ENCODE measurements at regions not wholly inside any gene's neighbourhood (a gene's known extent, or its start where the extent isn't known, plus 50 kb on each side); places are given as distances from the start of the nearest gene placed in this dataset.
A peak's percentile ranks its signal among the peaks of the same experiment; 100 is the strongest.

- no peak for DNase-seq (ENCODE audit: extremely low read depth, low read depth)
Measured at GRCh38 chrY:19365321-19365720, 379.2 kb downstream of the KDM5D start.

DNA sequence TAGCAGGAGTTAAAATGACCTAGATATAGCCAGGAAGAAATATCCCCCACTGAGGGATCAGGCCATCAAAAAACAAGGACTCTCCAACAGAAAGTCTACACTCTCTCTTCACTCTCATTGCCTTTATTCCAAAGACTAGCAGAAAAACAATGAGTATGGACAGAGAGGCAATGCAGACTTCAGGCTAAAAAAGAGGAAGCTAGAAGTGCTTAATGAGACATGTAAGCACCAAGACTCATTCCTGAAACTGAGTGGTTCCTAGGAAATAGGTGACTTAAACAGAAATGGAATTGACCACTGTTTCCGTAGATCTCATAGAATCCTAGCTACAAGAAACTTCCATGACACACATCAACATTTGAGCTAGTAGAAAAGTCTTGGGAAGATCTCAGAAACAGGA is 387.3 kb downstream of the KDM5D start:
- DNase-seq (ENCODE audit: extremely low read depth, low read depth) = no peak

DNA sequence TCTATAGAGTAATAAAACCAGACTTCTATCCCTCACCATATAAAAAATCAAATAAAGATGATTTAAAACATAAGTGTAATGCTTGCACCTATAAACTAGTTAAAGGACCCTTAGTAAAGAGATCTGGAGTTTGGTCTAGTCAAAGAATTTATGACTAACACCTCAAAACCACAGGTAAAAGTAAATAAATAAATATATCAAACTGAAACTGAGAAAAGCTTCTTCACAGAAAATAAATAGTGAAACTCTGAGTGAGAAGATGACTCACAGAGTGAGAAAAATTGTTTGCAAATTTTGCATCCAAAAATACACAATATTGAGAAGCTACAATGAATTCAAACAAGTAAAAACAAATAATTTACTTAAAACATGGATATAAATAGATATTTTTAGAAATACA is 387.8 kb downstream of the KDM5D start:
- no peak for DNase-seq (ENCODE audit: extremely low read depth, low read depth)

- no peak for DNase-seq (ENCODE audit: extremely low read depth, low read depth)
Measured at GRCh38 chrY:19354857-19355173, 389.7 kb downstream of the KDM5D start.

DNA sequence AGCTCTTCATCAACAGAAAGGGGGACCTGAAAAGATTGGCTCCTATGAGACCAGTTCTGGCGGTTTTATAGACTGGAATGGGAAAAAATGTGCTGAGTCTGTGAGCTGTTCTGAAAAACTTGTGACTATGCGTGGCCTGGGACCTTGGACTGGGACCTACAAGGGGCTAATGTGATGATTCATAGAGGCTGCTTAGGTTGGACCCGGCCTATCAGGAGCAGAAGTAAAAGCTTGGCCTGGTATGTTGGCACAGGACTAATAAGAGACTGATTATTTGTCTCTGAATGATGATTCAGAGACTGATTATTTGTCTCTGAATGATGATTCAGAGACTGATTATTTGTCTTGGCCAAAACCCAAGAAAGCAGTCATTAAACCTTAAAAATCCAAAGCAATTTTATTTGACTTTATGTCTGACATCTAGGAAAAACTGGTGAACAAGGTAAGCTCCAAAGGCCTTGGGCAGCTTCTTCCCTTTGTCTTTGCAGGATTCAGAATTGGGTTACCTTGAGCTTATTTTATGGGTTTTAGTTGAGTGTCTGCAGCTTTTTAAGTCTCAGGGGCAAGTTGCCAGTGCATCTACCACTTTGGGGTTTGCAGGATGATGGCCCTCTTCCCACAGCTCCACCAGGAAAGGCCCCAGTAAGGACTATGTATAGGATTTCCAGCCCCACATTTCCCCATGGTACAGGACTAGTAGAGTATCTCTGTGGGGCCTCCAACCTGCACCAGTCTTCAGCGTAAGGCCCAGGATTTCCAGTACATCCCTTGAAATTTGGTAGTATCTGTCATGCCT is 390.3 kb downstream of the KDM5D start:
- DNase-seq (ENCODE audit: extremely low read depth, low read depth) = peak; percentile 19

GRCh38 chrY:19351616-19352015 is 392.9 kb downstream of the KDM5D start:
- no peak for DNase-seq (ENCODE audit: extremely low read depth, low read depth)

DNA sequence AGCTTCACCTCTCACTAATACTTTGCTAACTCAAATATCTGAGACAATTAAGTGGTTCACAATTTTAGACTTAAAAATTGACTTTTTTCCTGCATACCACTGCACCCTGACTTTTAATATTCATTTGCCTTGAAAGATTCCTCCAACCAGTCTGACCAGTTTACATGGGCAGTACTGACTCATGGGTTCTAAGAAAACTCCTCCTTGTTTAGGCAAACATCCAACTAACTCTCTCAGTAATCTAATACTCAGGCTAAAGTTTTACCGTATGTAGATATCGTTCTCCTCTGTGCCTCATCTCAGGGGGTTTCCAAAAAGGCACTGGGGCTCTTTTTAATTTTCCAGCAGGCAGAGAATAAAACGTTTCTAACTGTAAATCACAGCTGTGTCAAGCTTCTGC is 422.8 kb downstream of the KDM5D start:
- DNase-seq (ENCODE audit: extremely low read depth, low read depth) = no peak

- no peak for DNase-seq (ENCODE audit: extremely low read depth, low read depth)
Measured at GRCh38 chrY:19319135-19319534, 425.4 kb downstream of the KDM5D start.

DNA sequence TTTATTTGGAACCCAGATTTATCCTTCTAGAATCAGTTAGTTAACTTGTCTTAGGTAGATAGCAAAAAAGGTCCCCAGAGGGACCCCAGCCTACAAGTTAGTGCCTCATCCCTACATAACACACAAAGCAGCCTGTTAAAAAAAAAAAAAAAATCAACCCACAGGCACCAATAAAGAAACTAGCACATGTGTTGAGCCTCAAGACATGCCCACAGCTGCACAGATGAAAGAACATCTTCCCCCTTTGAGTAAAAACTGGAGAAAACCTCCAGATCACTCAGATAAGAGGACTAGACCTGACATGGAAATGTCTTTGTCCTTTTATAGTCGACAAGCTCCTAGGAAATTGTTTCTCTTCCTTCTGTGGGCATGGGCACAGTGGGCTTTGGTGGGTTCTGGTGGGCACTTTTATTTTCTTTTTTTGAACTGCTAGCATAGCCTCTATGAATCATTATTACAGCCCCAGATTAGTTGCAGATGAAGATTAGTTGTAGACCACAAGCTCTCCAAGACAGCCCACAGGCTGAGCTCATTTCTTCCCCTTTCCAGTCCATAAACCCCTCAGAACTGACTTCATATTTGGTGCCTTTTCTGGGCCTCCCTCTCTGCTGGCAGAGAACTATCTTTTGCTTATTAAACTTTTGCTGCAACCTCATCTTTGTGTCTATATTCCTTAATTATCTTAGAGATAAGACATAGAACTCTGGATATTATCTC is 427.1 kb downstream of the KDM5D start:
- DNase-seq (ENCODE audit: extremely low read depth, low read depth) = no peak

- no peak for DNase-seq (ENCODE audit: extremely low read depth, low read depth)
Measured at GRCh38 chrY:19307627-19308026, 436.9 kb downstream of the KDM5D start.

- no peak for DNase-seq (ENCODE audit: extremely low read depth, low read depth)
Measured at GRCh38 chrY:19303136-19303535, 441.4 kb downstream of the KDM5D start.

- DNase-seq (ENCODE audit: extremely low read depth, low read depth) = no peak
Measured at GRCh38 chrY:19290925-19291324, 453.6 kb downstream of the KDM5D start.

- DNase-seq (ENCODE audit: extremely low read depth, low read depth) = no peak
Measured at GRCh38 chrY:19274076-19274475, 470.4 kb downstream of the KDM5D start.

- no peak for DNase-seq (ENCODE audit: extremely low read depth, low read depth)
Measured at GRCh38 chrY:19268331-19268730, 476.2 kb downstream of the KDM5D start.

DNA sequence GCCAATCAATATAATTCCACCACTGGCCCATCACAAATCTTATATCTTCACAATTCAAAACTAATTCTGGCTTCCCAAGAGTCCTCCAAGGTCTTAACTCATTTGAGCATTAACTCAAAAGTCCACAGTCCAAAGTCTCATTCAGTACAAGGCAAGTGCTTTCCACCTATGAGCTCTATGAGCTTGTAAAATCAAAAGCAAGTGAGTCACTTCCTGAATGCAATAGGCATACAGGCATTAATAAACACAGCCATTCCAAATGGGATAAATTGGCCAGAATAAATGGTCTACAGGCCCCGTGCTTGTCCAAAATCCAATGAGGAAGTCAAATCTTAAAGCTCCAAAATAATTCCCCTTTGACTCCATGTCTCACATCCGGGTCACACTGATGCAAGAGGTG is 479.1 kb downstream of the KDM5D start:
- DNase-seq (ENCODE audit: extremely low read depth, low read depth) = no peak

DNA sequence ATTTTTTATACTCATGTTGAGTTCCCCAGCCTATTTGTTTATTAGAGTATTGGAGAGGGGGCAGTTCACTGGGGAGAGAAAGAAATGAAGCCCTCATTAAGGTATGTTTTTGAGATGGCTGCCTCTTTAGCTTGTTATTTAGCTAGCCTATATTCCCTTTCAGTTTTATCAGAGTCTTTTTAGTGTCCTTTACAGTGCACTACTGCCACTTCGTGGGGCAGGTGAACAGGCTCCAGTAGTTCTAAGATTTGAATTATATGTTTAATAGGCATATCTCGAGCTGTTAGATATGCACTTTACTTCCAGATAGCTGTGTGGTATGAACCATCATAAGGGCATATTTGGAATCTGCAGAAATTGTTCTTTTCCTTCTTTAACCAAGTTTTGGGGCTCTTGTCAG is 482.2 kb downstream of the KDM5D start:
- no peak for DNase-seq (ENCODE audit: extremely low read depth, low read depth)

DNA sequence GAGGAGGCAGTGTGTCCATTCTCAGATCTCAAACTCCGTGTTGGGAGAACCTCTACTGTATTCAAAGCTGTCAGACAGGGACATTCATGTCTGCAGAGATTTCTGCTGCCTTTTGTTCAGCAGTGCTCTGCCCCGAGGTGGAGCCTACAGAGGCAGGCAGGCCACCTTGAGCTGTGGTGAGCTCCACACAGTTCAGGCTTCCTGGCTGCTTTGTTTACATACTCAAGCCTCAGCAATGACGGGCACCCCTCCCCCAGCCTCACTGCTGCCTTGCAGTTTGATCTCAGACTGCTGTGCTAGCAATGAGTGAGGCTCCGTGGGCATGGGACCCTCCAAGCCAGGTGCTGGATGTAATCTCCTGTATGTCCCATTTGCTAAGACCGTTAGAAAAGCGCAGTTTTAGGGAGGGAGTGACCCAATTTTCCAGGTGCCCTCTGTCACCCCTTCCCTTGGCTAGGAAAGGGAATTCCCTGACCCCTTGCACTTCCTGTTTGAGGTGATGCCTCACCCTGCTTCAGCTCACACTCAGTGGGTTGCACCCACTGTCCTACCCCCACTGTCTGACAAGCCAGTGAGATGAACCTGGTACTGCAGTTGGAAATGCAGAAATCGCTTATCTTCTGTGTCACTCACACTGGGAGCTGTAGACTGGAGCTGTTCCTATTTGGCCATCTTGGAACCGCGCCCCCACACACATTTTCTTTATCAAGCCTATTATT is 458.9 kb upstream of the HSFY2 start:
- DNase-seq (ENCODE audit: extremely low read depth, low read depth) = no peak

DNA sequence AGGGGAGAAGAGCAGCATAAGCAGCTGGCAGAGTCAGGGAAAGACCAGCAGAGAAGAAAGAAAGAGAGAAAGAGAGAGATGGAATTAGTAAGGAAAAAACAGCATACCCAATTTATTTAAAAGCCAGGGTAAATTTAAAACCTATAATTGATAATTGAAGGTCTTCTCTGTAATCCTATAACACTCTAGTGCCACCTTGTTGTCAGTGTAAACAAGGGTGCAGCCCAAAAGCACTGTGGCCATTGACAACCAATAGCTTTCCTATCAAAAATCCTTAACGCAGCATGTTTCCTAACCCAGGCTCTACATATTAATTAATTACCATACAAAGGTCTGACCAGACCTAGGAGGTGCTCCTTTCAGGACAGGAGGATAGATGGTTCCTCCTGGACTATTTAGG is 447.2 kb upstream of the HSFY2 start:
- DNase-seq (ENCODE audit: extremely low read depth, low read depth) = no peak

DNA sequence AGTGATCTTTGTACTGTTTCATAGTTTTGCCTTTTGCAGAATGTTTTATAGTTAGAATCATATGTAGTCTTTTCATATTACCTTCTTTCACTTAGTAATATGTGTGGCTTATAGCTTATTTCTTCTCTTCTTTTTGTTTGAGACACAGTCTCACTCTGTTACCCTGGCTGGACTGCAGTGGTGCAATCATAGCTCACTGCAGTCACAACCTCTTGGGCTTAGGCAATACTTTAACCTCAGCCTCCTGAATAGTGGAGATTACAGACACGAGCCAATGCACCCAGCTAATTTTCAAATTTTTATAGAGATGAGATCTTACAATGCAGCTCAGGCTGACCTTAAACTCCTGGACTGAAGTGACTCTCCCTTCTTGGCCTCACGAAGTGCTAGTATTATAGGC is 435.4 kb upstream of the HSFY2 start:
- DNase-seq (ENCODE audit: extremely low read depth, low read depth) = no peak

DNA sequence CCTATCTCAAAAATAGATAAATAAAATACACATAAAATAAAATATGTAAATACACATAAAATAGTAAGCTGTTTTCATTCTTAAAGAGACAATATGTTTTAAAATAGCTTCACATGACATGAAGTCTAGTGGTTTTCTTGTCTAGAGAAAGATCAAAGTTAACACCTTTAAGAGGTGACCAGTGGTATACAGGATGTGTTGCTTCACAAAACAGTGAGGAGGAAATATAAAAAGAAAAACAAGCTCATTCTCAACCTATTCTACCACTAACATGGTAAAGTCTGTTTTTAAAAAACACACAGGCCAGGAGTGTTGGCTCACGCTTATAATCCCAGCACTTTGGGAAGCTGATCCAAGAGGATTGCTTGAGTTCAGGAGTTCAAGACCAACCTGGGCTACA is 433.5 kb upstream of the HSFY2 start:
- DNase-seq (ENCODE audit: extremely low read depth, low read depth) = no peak

DNA sequence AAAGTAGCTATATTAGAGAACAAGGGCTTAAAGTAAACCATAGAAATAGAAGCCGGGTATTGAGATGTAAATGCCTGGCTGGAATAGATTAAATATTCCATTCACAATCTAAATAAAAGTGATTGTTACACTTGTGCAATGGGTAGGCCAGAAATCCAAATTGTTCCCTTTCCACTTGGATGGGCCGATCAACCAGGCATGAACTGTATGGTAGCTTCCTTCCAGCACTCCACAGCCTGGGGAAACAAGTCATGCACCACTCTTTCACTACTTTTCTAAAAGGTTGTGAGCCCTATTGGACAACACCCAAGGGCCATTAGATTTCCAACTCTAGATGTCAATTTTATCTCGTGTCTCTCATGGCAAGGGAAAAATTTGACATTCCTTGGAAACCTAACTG is 407.3 kb upstream of the HSFY2 start:
- no peak for DNase-seq (ENCODE audit: extremely low read depth, low read depth)

GRCh38 chrY:19168202-19168565 is 394.6 kb upstream of the HSFY2 start:
- no peak for DNase-seq (ENCODE audit: extremely low read depth, low read depth)
